Memory B cell (primary cell): ENCODE measurements at regions not wholly inside any gene's neighbourhood (a gene's known extent, or its start where the extent isn't known, plus 50 kb on each side); places are given as distances from the start of the nearest gene placed in this dataset.
A peak's percentile ranks its signal among the peaks of the same experiment; 100 is the strongest.

ENCODE experiments used
- ATAC-seq: fragments of 150-1000 bp; cut with Tn5 transposase; 2 replicates; pipeline ENCODE4 v1.10.0; 2021; ENCODE audit warnings: low read depth, mild to moderate bottlenecking, moderate library complexity
- DNase-seq, 2 donors: peaks; one replicate each; pipeline ENCODE4 v3.0.0; 2022; ENCODE audit warnings: low spot score in 2 of 2
- H3K27ac Mint-ChIP-seq: one replicate; pipeline ENCODE4 v1.8.0; 2022; ENCODE audit warnings: mild to moderate bottlenecking, moderate library complexity, mixed read lengths
- H3K27me3 Mint-ChIP-seq: one replicate; pipeline ENCODE4 v1.8.0; 2022; ENCODE audit warnings: mixed read lengths
- H3K36me3 Mint-ChIP-seq: one replicate; pipeline ENCODE4 v1.8.0; 2022; ENCODE audit warnings: mild to moderate bottlenecking, mixed read lengths
- H3K4me1 Mint-ChIP-seq: one replicate; pipeline ENCODE4 v1.8.0; 2022; ENCODE audit warnings: mixed read lengths
- H3K4me3 Mint-ChIP-seq: one replicate; pipeline ENCODE4 v1.8.0; 2022; ENCODE audit warnings: mild to moderate bottlenecking, moderate library complexity, mixed read lengths
- H3K9me3 Mint-ChIP-seq: one replicate; pipeline ENCODE4 v1.8.0; 2022; ENCODE audit warnings: mixed read lengths

GRCh38 chr12:111103583-111103982, 183.2 kb upstream of the MYL2 start:
- H3K27me3 Mint-ChIP-seq = peaks cover 14% of the 10 kb centered on the region

DNA sequence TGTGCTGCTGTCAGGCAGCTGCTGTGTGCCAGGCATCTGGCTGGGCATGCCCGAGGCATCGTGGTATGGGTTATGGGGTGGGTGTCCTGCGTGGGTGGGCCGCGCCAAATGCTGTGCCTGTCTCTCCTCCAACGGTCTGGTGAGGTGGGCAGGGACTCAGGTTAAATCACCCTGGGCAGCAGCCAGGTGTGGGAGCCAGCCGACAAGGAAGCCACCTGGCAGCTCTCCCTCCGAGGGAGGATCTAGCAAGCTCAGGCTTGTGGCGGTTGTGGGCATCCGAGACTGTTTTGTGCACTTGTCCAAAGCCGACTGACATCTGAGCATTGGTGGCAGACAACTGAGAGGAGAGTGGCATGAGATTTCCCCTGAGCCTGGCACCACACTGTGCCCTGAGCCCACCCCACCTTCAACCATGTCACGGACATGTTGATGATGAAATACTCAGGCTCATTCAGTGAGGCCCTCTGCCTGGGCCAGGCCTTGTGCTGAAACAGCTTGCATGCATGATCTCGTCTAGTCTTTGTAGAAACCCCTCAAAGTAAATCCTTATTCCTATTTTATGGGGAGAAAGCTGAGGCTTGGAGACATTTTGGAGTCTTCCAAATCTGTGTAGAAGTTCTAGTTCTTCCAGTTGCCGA, 181.8 kb upstream of the MYL2 start:
- Mint-ChIP-seq H3K27me3 (peaks cover 18% of the 10 kb centered on the region), H3K4me1 (peaks cover 6% of the 10 kb centered on the region), H3K9me3 (peaks cover 2% of the 10 kb centered on the region), H3K4me3 (no peak overlapping the region), H3K36me3 (no peaks in the 10 kb centered on the region), H3K27ac (no peak overlapping the region)
- DNase-seq = no peak
- no peak for ATAC-seq

More at GRCh38 chr12:111103583-111103982, 183.2 kb upstream of the MYL2 start:
- Mint-ChIP-seq H3K4me1 (peaks cover 5% of the 10 kb centered on the region), H3K9me3 (peaks cover 6% of the 10 kb centered on the region), H3K4me3 (no peak overlapping the region), H3K27ac (no peak overlapping the region), H3K36me3 (no peaks in the 10 kb centered on the region)
- DNase-seq (no peak), ATAC-seq (no peak)

DNA sequence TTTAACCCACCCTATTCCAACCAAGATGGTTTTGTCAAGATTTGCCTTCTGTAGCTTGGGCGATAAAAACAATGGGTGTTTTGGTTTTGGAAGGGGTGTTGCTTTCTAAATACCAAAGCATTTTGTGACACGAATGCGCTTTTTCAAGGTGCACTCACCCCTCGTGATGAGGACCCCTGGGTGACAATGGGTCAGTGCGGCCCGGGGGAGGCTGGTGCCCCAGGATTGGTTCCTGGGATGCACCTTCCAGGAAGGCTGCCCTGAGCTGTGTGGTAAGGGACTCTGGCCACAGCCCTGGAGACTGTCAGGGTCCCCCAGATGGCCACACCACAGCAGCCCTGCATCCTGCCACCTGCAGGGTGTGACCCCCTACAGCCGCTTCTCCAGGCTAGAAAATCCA, 180.6 kb upstream of the MYL2 start:
- Mint-ChIP-seq H3K36me3 (no peaks in the 10 kb centered on the region), H3K9me3 (peaks cover 2% of the 10 kb centered on the region), H3K27me3 (peaks cover 15% of the 10 kb centered on the region), H3K4me1 (peaks cover 6% of the 10 kb centered on the region), H3K27ac (no peak overlapping the region), H3K4me3 (no peak overlapping the region)
- no peak for DNase-seq
- no peak for ATAC-seq

- peaks cover 6% of the 10 kb centered on the region for H3K4me1 Mint-ChIP-seq
- H3K9me3 Mint-ChIP-seq = peaks cover 2% of the 10 kb centered on the region
- peaks cover 15% of the 10 kb centered on the region for H3K27me3 Mint-ChIP-seq
- H3K36me3 Mint-ChIP-seq = no peaks in the 10 kb centered on the region
- ATAC-seq (no peak), DNase-seq (no peak)
- no peak overlapping the region for H3K27ac Mint-ChIP-seq
- H3K4me3 Mint-ChIP-seq = no peak overlapping the region
Measured at GRCh38 chr12:111100554-111100953, 180.2 kb upstream of the MYL2 start.

DNA sequence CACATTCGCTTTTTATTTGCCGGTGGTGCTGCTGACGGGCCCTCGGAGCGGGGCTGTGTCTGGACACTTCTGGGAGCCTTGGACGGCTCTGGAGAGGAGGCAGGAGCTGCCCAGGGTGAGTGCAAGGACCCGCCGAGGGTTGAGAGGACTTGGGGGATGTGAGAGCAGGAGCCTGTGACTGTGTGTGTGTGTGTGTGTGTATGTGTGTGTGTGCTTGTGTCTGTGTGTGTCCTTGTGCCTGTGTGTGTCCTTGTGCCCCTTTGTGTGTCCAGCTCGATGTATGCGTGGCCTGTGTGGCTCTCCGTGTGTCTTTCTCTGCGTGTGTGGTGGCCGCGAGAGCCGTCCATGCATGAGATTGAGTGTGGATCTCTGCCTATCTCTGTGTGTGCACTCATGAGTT, 179.6 kb upstream of the MYL2 start:
- no peaks in the 10 kb centered on the region for H3K36me3 Mint-ChIP-seq
- no peak for ATAC-seq
- no peak for DNase-seq
- peaks cover 6% of the 10 kb centered on the region for H3K4me1 Mint-ChIP-seq
- no peak overlapping the region for H3K27ac Mint-ChIP-seq
- peaks cover 15% of the 10 kb centered on the region for H3K27me3 Mint-ChIP-seq
- no peak overlapping the region for H3K4me3 Mint-ChIP-seq
- H3K9me3 Mint-ChIP-seq = peaks cover 2% of the 10 kb centered on the region

DNA sequence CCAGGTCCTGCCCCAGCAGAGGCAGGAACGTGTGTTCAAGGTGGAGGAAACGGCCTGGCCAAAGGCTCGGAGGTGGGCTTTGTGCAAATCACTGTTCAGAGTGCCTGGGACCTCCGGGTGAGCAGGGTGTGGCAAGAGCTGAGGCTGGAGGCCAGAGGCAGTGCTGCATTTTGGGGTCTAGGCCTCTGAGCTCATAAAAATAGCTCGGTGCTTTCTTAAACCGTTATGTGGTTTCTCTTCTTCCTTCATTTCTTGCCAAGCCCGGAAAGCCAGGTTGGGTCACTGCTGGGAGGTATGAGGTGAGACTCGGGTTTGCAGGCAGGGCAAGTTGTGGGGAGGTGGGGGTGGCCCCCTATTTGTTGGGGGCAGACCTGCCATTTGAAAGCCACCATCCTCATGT, 178.8 kb upstream of the MYL2 start:
- peaks cover 15% of the 10 kb centered on the region for H3K27me3 Mint-ChIP-seq
- no peak overlapping the region for H3K27ac Mint-ChIP-seq
- ATAC-seq = no peak
- peaks cover 2% of the 10 kb centered on the region for H3K9me3 Mint-ChIP-seq
- no peaks in the 10 kb centered on the region for H3K36me3 Mint-ChIP-seq
- H3K4me3 Mint-ChIP-seq = no peak overlapping the region
- DNase-seq = no peak
- peaks cover 6% of the 10 kb centered on the region for H3K4me1 Mint-ChIP-seq

- no peak for ATAC-seq
- H3K27me3 Mint-ChIP-seq = peaks cover 11% of the 10 kb centered on the region
Measured at GRCh38 chr12:111094157-111095010, 174.0 kb upstream of the MYL2 start.

GRCh38 chr12:111093428-111094142, 173.2 kb upstream of the MYL2 start:
- no peak overlapping the region for H3K27ac Mint-ChIP-seq
- no peaks in the 10 kb centered on the region for H3K9me3 Mint-ChIP-seq
- ATAC-seq = peak; percentile 95
- peaks cover 8% of the 10 kb centered on the region for H3K27me3 Mint-ChIP-seq
- H3K4me3 Mint-ChIP-seq = peak overlapping the region; percentile 39
- DNase-seq = peak in 1 of 2 donors; percentile 20
- peaks cover 11% of the 10 kb centered on the region for H3K4me1 Mint-ChIP-seq
- H3K36me3 Mint-ChIP-seq = no peaks in the 10 kb centered on the region

More at GRCh38 chr12:111094157-111095010, 174.0 kb upstream of the MYL2 start:
- Mint-ChIP-seq H3K4me3 (no peak overlapping the region), H3K4me1 (peaks cover 16% of the 10 kb centered on the region), H3K36me3 (no peaks in the 10 kb centered on the region), H3K27ac (no peak overlapping the region), H3K9me3 (no peaks in the 10 kb centered on the region)
- no peak for DNase-seq

DNA sequence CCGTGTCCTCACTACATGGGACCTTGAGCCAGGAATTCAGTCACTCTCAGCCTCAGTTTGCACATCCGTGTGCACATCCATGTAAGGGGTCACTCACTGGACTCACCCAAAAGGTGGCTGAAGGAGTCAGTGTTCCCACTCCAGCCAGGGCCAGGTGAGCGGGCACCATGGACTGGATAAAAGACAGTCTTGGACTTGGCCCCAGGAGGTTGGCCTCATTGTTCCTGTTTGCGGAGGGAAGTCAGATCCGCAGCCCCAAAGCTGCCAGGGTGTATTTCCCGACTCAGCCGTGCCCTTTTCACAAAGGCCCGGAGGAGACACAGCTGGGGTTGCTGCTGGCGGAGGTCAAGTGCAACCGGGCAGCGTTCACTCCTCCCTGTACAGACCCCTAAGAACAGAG, 170.7 kb upstream of the MYL2 start:
- Mint-ChIP-seq H3K36me3 (no peaks in the 10 kb centered on the region), H3K27me3 (peaks cover 6% of the 10 kb centered on the region), H3K9me3 (no peaks in the 10 kb centered on the region), H3K4me3 (no peak overlapping the region), H3K4me1 (peaks cover 11% of the 10 kb centered on the region), H3K27ac (no peak overlapping the region)
- no peak for ATAC-seq
- DNase-seq = no peak

- peaks cover 13% of the 10 kb centered on the region for H3K27me3 Mint-ChIP-seq
- no peaks in the 10 kb centered on the region for H3K9me3 Mint-ChIP-seq
- H3K4me3 Mint-ChIP-seq = no peak overlapping the region
- no peak for DNase-seq
- no peak for ATAC-seq
- no peaks in the 10 kb centered on the region for H3K36me3 Mint-ChIP-seq
- peaks cover 11% of the 10 kb centered on the region for H3K4me1 Mint-ChIP-seq
- H3K27ac Mint-ChIP-seq = no peak overlapping the region
Measured at GRCh38 chr12:111089616-111090015, 169.2 kb upstream of the MYL2 start.

DNA sequence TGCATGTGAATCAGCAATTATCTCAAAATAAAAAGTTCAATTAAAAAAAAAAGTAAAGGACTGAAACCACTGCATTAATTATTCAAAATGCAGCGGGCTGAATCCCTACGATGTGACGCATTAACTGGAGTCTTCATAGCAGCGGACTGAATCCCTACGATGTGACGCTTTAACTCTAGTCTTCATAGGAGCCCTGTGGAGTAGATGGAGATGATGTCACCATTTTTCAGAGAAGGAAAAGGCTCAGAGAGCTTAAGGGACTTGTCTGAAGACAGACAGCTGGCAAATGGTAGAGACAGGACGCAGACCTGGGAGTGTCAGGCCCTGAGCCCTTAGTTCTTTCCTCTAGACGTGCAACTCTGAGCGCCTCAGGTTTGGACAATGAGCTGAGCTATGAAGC, 168.0 kb upstream of the MYL2 start:
- Mint-ChIP-seq H3K9me3 (no peaks in the 10 kb centered on the region), H3K36me3 (no peaks in the 10 kb centered on the region), H3K4me1 (peaks cover 8% of the 10 kb centered on the region), H3K27me3 (peaks cover 17% of the 10 kb centered on the region), H3K27ac (no peak overlapping the region), H3K4me3 (no peak overlapping the region)
- ATAC-seq (no peak), DNase-seq (no peak)

GRCh38 chr12:111086947-111087700, 166.7 kb upstream of the MYL2 start:
- no peak for ATAC-seq
- Mint-ChIP-seq H3K36me3 (no peaks in the 10 kb centered on the region), H3K27me3 (peaks cover 28% of the 10 kb centered on the region), H3K4me1 (peaks cover 5% of the 10 kb centered on the region), H3K9me3 (no peaks in the 10 kb centered on the region), H3K4me3 (no peak overlapping the region), H3K27ac (no peak overlapping the region)
- DNase-seq = no peak

DNA sequence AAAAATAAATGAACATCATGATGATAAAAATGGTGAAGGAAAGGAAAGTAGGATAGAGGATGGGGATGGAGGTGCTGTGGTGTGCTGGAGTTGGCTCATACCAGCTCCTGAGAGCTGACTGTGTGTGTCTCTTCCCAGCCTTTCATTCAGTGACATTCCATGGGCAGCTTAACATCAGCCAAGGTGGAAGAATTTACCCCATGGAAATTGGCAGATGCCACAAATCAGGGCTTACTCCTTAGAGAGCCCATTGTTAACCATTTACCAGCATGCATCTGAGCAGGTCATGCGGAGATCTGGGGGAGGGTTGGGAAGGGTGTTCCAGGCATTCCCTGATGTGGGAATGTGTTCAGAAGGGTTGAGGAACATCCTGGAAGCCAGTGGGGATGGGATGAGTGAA, 164.7 kb upstream of the MYL2 start:
- peaks cover 34% of the 10 kb centered on the region for H3K27me3 Mint-ChIP-seq
- no peak overlapping the region for H3K4me3 Mint-ChIP-seq
- H3K9me3 Mint-ChIP-seq = peaks cover under 1% of the 10 kb centered on the region
- no peak for DNase-seq
- no peak for ATAC-seq
- no peak overlapping the region for H3K27ac Mint-ChIP-seq
- peaks cover 5% of the 10 kb centered on the region for H3K4me1 Mint-ChIP-seq
- no peaks in the 10 kb centered on the region for H3K36me3 Mint-ChIP-seq

DNA sequence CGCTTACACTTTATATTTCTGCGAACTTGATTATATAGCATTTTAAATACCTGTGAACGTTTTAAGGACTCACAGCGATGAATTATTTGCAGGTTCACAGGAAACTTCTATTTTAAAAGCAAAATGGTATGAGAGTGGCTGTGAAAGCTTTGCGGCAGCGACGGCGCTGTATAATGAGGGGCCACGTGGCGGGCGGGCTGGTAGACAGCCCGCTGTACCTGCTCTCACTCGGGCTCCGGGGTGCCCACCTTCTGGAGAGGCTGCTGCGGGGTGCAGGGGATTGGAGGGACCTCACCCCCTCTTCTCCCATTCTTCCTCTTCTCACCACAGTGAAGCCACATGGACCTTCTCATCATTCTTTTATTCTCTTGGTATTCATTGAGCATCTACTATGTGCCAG, 164.2 kb upstream of the MYL2 start:
- H3K4me1 Mint-ChIP-seq = peaks cover 2% of the 10 kb centered on the region
- no peaks in the 10 kb centered on the region for H3K36me3 Mint-ChIP-seq
- no peak for DNase-seq
- no peak overlapping the region for H3K4me3 Mint-ChIP-seq
- H3K27me3 Mint-ChIP-seq = peaks cover 33% of the 10 kb centered on the region
- ATAC-seq = no peak
- H3K27ac Mint-ChIP-seq = no peak overlapping the region
- H3K9me3 Mint-ChIP-seq = peaks cover 1% of the 10 kb centered on the region
